Esophagus squamous epithelium (tissue), 4 donors: ENCODE measurements at regions not wholly inside any gene's neighbourhood (a gene's known extent, or its start where the extent isn't known, plus 50 kb on each side); places are given as distances from the start of the nearest gene placed in this dataset.

Experiments used
- CTCF ChIP-seq, 6 experiments: fragments of 450-650 bp in 4 of 6; fragments of 200-600 bp in 2 of 6; sonication (generic) in 2 of 6; IDR thresholded peaks; one replicate each; pipeline ENCODE4 v1.5.1; 2016 to 2019; ENCODE audit warnings: antibody characterized with exemption in 6 of 6, mild to moderate bottlenecking in 4 of 6, moderate library complexity in 4 of 6
- POLR2A ChIP-seq, 4 donors: fragments of 450-650 bp; IDR thresholded peaks; one replicate each; pipeline ENCODE4 v1.6.1; 2017; ENCODE audit warnings: antibody characterized with exemption in 4 of 4, mild to moderate bottlenecking in 4 of 4, moderate library complexity in 3 of 4

- TF ChIP-seq CTCF (IDR thresholded peaks at IDR 0.05) (no peak), POLR2A (IDR thresholded peaks at IDR 0.05) (no peak)
Observed at GRCh38 chr18:78679613-78680260, 299.9 kb upstream of the SALL3 start.
